Prostate gland (tissue), 2 donors: ENCODE measurements at regions not wholly inside any gene's neighbourhood (a gene's known extent, or its start where the extent isn't known, plus 50 kb on each side); places are given as distances from the start of the nearest gene placed in this dataset.

Source experiments
- DNase-seq: peaks from one replicate; pipeline ENCODE4 v3.0.0-alpha.2; 2019; ENCODE audit warnings: low spot score
- H3K27ac ChIP-seq, 2 donors: fragments of 200-600 bp; sonication (generic); 2 replicates each; pipeline ENCODE4 v1.5.1; 2017 to 2019
- H3K27me3 ChIP-seq: fragments of 200-600 bp; sonication (generic); replicated peaks from 2 replicates; pipeline ENCODE4 v1.5.1; 2019; ENCODE audit not compliant: insufficient read depth
- H3K36me3 ChIP-seq, 2 donors: fragments of 200-600 bp; sonication (generic); 1 replicate in 1 of 2; 2 replicates in 1 of 2; pipeline versions ENCODE4 v1.5.1 to v1.8.1; 2017 to 2019
- H3K4me1 ChIP-seq: fragments of 200-600 bp; sonication (generic); replicated peaks from 2 replicates; pipeline ENCODE4 v1.5.1; 2019
- H3K4me3 ChIP-seq, 2 donors: fragments of 200-600 bp; sonication (generic); 2 replicates each; pipeline ENCODE4 v1.5.1; 2017 to 2019
- H3K9me3 ChIP-seq: fragments of 200-600 bp; sonication (generic); 2 replicates; pipeline ENCODE4 v1.5.1; 2017
- CTCF ChIP-seq, 4 experiments: fragments of 200-600 bp in 2 of 4; fragments of 450-650 bp in 2 of 4; sonication (generic) in 2 of 4; IDR thresholded peaks; 1 replicate in 3 of 4; 2 replicates in 1 of 4; pipeline ENCODE4 v1.5.1; 2016 to 2019; ENCODE audit warnings: antibody characterized with exemption in 4 of 4, mild to moderate bottlenecking in 2 of 4, moderate library complexity in 2 of 4
- POLR2A ChIP-seq: fragments of 450-650 bp; IDR thresholded peaks from one replicate; pipeline ENCODE4 v1.6.1; 2016; ENCODE audit warnings: antibody characterized with exemption, mild to moderate bottlenecking
- POLR2AphosphoS5 ChIP-seq: sonication (generic); formaldehyde crosslinking; IDR thresholded peaks from one replicate; pipeline ENCODE4 v1.6.1; 2017; ENCODE audit warnings: antibody characterized with exemption
- WGBS: methylation state at CpG from one replicate; pipeline ENCODE4 v1.1.5; 2018; 5-methylcytosine and 5-hydroxymethylcytosine counted together
- intact Hi-C: fragments of 100-400 bp; cut with DNase I; formaldehyde crosslinking; loops from one replicate; pipeline ENCODE4 v1.14.2; 2022

DNA sequence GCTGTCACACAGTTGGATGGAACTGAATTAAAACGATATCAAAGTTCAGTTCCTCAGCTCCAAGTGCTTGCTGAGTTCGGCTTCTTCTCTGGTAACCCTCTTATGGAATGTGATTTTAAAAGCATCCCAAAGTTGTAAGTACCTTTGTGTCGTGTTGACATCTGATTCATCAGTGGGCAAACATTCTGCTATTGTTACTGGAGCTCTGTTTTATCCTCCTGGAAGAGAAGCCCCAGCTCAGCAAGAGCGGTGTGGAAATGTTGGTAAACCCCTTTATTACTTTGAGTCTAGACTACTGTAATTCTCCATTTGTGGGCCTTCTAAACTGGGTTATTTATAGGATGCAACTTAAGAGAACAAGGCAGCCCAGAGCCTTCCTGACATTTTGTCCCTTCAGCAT, 699.3 kb upstream of the WWC1 start:
- no peaks in the 10 kb centered on the region for H3K4me1 ChIP-seq
- no peak for TF ChIP-seq POLR2AphosphoS5
- TF ChIP-seq CTCF (IDR thresholded peaks at IDR 0.05): no peak
- TF ChIP-seq POLR2A: no peak
- no peaks in the 10 kb centered on the region for H3K36me3 ChIP-seq
- intact Hi-C loops: no loop called here
- H3K9me3 ChIP-seq: no peaks in the 10 kb centered on the region
- H3K27me3 ChIP-seq: no peaks in the 10 kb centered on the region
- no peak for DNase-seq
- H3K4me3 ChIP-seq: no peak overlapping the region
- H3K27ac ChIP-seq: no peak overlapping the region
- 64% methylated on average over 4 of the region's 4 CpGs for WGBS

GRCh38 chr5:167593329-167594060, 698.0 kb upstream of the WWC1 start:
- intact Hi-C loops: no loop called here
- H3K4me1 ChIP-seq: no peaks in the 10 kb centered on the region
- no peak overlapping the region for H3K27ac ChIP-seq
- no peaks in the 10 kb centered on the region for H3K36me3 ChIP-seq
- H3K4me3 ChIP-seq: no peak overlapping the region
- WGBS: 95% methylated on average over 5 of the region's 5 CpGs
- no peaks in the 10 kb centered on the region for H3K9me3 ChIP-seq
- TF ChIP-seq CTCF (IDR thresholded peaks at IDR 0.05) (no peak), POLR2A (no peak), POLR2AphosphoS5 (no peak)
- no peaks in the 10 kb centered on the region for H3K27me3 ChIP-seq
- no peak for DNase-seq

DNA sequence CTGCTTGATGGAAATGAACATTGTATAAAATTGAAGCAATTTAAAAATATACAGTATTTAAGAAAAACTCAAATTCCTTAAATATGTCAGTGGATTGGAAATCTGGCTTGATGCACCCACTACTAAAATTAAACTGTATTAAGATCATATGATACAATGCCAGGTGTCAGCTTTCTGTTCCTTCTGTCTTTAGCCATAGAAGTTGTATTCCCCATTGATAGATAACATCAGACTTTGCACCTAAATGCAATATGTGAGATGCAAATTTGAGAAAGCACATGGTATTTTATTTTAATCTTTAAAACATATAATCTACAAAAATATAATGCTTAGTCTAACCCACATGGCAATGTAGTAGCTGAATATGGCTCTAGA, 697.4 kb upstream of the WWC1 start:
- Histone ChIP-seq H3K36me3 (no peaks in the 10 kb centered on the region), H3K27ac (no peak overlapping the region), H3K9me3 (no peaks in the 10 kb centered on the region), H3K4me3 (no peak overlapping the region), H3K4me1 (no peaks in the 10 kb centered on the region), H3K27me3 (no peaks in the 10 kb centered on the region)
- TF ChIP-seq CTCF (IDR thresholded peaks at IDR 0.05) (no peak), POLR2A (no peak), POLR2AphosphoS5 (no peak)
- DNase-seq: no peak
- intact Hi-C loops: no loop called here

- H3K4me3 ChIP-seq: no peak overlapping the region
- no peak for DNase-seq
- intact Hi-C loops: no loop called here
- TF ChIP-seq POLR2AphosphoS5 (no peak), CTCF (IDR thresholded peaks at IDR 0.05) (no peak), POLR2A (no peak)
- H3K27ac ChIP-seq: no peak overlapping the region
- H3K27me3 ChIP-seq: no peaks in the 10 kb centered on the region
- H3K4me1 ChIP-seq: no peaks in the 10 kb centered on the region
- 88% methylated on average over 3 of the region's 3 CpGs for WGBS
- no peaks in the 10 kb centered on the region for H3K36me3 ChIP-seq
- no peaks in the 10 kb centered on the region for H3K9me3 ChIP-seq
Observed at GRCh38 chr5:167594750-167595149, 696.7 kb upstream of the WWC1 start.

GRCh38 chr5:167595196-167595595, 696.2 kb upstream of the WWC1 start:
- Histone ChIP-seq H3K36me3 (no peaks in the 10 kb centered on the region), H3K4me1 (no peaks in the 10 kb centered on the region), H3K27ac (no peak overlapping the region), H3K9me3 (no peaks in the 10 kb centered on the region), H3K27me3 (no peaks in the 10 kb centered on the region), H3K4me3 (no peak overlapping the region)
- 84% methylated on average over 3 of the region's 3 CpGs for WGBS
- intact Hi-C loops: no loop called here
- no peak for DNase-seq
- no peak for TF ChIP-seq POLR2AphosphoS5
- no peak for TF ChIP-seq POLR2A
- no peak for TF ChIP-seq CTCF (IDR thresholded peaks at IDR 0.05)
